NCI-H82 (cell line): ENCODE measurements at regions not wholly inside any gene's neighbourhood (a gene's known extent, or its start where the extent isn't known, plus 50 kb on each side); places are given as distances from the start of the nearest gene placed in this dataset.

Experiments used
- DNase-seq: peaks from one replicate; lab custom pipeline; 2025; lab: John Stamatoyannopoulos, UW

DNA sequence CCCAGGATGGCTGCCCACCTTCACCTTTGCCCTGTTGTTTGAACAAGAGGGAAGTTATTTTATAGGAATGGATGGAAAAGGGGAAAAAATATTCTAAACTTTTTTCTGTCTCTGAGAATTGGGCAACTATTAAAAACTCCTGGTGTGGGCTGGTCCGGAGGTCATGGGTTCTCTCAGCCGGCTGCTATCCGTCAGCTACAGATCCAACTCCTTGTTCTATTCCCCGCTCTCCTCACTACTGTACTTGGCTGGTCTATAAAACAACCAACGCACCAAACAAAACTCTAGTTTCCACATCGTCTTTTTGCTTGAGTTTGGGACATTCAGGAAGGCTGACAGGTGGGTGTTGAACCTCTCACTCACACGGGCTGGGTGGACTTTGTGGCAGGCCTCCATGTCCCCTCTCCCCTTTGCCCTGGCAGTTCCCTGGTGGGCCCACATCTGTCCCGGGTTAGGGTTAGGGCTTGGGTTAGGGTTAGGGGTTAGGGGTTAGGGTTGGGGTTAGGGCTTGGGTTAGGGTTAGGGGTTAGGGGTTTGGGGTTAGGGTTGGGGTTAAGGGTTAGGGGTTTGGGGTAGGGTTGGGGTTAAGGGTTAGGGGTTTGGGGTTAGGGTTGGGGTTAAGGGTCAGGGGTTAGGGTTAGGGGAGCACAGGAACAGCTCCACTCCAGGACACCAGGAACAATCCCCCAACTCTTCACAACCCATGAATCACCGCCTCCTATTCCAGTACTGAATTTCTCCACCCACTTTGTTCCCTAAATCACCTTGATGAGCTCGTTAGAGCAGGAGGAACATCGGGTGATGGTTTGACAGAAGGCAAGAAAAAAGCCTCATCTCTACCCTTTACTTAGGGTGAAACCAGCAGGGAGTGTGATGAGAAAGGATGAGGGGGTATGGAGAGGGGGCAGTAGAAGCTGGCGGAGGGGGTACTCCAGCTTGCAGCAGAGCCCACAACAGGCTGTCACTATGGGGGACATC lies 302.1 kb upstream of the IRX4 start:
- no peak for DNase-seq

DNA sequence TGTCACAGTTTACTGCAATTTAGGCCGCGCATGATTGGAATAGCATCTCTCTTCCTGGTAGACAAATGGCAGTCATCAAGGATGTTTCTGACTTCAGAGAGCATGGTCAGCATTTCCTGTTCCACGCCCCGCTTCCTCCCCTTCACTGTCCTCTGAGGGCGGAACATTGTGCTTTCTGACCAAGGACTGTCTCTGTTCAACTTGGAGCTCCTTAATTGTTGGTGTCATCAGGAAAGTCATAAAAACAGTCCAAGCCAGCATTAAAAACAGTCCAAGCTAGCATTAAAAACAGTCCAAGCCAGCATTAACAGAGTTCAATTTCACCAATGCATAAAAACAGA lies 301.3 kb upstream of the IRX4 start:
- DNase-seq = no peak

DNA sequence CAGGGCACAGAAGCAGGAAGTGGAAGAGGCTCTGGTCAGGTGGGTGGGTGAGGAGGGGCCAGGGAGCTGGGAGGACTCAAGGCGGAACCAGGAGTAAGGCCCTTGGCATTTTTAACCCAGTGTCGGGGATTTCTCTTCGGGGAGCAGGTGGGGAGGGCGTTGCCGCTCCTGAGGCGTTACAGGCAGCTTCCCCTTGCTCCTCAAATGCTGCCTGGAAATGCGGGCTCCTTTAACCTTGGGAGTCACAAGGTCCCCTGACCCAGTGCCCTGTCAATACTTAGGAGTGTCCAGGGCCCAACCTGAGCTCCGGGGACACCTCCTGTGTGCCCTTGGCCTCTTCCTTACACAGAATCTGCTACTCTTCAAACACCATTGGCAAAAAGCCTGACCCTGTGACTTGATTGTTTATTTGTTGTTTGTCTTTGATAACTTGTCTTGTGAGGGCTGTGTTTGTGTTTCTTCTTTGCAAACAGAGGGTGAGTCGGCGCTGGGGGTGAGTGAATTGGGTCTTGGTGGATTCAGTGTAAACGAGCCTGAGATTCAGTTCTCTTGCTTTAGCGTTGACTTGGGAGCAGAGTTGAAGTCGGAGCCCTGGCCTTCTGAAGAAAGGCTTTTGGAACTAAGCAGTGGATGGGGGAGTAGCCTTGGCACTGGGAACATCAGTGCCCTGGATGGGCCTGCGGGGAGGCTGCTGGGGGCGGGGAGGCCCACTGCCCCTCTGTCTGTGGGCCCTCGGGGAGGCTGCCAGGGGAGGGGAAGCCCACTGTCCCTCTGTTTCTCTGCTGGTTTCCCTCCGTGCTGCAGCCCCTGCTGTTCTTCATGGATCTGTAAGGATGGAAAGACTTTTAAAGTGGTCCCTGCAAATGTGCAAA lies 300.7 kb upstream of the IRX4 start:
- no peak for DNase-seq

DNA sequence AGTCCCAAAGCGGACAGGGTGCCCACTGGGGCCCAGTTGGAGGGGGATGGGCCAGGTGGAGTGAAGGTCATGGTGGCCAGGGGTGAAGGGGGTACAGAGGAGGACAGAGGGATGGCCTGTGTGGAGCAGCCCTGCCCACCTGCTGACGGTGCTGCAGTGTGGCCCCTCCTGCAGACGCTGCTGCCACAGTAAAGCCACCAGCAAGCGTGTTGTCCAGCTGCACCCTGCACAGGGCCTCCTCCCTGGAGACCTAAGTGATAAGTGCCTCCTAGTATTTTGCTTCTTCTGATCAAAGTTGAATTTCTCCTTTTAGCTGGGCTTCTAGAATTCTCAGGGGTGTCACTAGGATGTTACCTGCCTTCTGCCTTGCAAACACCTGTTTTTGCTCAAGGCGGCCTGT lies 299.3 kb upstream of the IRX4 start:
- DNase-seq = no peak

DNA sequence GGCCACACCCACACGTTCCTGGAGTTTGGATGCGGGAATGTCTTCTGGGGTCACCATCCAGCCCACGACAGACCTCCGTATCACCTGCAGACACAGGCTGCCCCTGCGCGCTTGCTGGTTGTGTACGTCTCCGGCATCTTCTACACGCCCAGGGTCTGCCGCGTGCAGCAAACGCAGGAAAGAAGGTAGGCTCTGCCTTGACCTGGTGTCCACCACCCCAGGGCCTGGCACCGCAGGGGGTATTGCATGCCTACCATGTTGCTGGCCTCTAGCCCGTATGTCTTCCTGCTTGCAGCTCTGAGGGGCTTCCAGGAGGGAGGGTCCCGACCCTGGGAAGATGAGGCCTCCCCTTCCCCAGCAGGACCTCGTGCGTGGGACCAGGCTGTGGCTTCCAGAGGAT lies 298.8 kb upstream of the IRX4 start:
- DNase-seq = no peak

DNA sequence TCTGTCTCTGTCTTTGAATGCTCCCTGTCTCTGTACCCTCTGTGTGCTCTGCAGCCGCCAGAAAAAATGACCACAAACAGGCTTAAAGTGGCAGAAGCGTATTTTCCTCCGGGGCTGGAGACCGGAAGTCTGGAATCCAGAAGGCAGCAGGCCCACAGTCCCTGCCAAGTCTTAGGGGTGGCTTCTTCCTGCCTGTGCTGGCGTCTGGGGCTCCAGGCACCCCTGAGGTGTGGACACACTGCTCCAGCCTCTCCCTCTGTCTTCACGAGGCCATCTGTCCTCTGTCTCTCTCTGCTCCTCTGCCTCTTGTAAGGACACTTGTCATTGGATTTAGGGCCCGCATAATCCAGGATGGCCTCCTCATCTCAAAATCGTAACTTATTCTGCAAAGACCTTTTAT lies 298.4 kb upstream of the IRX4 start:
- DNase-seq = no peak

DNA sequence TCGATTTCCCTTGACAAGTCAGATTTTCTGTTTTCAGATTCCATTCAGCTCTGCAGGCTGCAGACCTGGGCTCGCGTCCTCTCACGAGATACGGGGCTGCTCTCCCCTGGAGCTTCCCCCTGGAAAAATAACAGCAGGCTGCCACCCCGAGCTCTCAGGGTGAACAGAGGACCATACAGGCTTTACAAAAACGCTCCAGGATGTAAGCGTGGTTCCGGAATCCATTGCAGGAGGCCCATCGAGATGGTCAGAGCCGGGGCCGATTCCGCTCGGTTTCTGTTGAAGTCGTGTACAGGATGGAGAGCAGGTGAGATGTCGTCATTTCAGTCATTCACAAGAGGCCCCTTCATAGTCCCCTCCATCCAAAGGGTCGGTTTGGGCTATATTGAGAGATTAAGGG lies 297.7 kb upstream of the IRX4 start:
- no peak for DNase-seq

DNA sequence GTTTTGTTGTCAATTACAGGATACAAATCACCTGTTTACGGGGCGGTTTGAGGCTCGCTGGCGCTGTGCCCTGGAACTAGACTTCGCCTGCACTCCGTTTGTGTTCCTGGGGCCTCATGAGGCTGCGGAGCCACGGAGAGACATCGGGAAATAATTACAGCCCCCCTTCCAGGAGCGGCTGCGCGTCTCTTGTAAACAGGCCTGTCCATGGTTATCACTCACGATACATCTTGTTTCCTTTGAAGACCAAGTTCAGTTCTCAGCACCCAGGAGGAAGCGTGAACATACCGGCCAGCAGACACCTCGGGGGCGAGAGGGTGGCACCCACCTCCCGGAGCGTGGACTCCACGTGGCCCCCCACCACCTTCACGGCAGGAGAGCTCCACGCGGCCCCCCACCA lies 297.1 kb upstream of the IRX4 start:
- no peak for DNase-seq

DNA sequence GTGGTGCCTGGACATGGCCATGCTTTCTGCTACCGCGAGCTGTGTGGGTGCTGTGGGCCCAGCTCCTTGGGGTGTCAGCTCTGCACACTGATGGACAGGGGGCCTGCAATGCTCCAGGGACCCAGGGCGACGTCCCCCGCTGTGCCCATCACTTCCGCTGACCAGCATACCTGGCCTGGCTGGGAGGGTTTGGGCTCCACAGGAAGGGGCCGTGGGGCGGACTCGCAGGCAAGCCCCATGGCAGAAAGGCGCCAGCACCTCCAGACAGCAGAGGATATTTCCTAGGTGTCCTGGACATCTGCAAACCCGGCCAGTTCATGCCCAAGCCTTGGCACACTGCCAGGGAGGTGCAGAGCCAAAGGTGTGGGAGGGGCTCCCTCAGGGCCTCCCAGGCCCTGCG lies 295.8 kb upstream of the IRX4 start:
- DNase-seq = no peak

DNA sequence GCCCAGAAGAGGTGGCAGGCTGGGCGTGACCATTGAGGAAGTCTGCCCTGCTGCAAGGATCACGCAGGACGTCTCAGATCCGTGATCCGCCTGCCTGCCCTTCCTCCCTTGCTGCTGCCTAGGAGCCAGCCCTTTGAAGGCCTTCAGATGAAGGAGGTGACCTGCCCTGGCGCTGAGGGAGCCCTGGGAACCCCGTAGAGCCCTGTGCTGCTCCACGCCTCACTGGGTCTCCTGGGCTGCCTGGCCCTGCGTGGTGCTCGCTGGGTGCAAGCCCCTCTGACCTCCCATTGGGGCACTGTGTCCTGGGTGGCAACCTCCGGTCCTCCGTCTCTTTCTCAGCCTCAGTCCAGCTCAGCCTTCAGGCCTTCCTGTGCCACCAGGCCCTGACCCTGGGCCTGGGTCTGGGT lies 295.3 kb upstream of the IRX4 start:
- no peak for DNase-seq

DNA sequence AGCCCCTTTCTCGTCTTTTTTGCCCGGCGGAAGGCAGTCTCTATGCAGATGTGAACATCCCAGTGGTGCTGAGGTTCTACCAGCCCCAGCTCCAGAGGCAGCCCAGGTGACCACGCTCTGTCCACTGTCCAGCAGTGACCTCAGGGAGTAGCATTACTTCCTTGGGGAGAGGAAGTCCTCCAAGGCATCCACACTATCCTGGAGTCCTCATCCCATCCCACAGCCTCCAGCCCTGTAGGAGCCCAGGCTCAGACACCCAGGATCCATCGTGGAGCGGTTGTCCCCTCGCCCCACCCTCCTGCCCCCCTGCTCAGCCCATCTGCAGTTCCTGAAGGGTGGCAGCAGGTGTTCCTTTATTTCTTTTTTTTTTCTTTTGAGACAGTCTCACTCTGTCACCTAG lies 294.5 kb upstream of the IRX4 start:
- no peak for DNase-seq

DNA sequence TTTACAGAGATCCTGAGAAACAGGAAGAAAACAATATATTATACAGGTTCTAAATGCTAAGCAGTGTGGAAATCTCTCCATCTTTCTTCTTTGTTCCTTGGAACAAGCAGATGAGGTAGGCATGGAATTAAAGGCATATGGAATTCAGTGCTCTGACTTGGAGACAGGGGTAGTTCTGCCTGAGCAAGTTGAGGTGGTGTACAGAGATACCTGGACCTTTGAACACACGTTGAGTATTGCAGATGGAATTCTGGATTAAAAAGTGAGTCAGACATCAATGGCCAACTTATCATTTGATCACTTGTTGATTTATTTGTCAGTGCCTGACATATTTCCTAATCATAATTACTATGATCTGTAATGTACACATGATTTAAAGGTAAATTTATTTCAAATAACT lies 293.9 kb upstream of the IRX4 start:
- no peak for DNase-seq

DNA sequence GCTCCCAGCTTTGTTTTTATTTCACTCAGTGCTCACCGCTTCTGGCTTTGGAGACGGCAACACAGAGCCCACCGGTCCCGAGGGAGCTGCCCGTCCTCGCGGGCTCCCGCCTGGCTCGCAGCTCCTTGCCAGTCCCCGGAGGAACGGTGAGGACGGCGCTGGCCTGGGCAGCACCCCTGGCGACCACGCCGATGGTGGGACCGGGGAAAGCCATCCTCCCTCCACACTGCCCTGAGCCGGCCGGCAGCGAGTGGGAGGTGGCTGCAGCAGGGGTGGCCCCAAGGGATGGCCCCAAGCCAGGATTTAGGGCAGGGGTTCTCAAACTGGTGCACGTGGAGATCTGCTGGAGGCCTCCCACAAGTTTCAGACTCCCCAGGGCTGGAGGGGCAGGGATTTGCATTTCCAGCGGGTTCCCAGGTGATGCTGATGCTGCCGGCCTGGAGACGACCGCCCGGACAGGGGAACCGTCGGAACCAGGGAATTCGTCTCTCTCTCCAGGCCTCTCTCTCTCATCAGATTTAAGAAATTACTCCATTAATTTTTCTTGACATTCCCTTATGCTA lies 293.2 kb upstream of the IRX4 start:
- DNase-seq = no peak

DNA sequence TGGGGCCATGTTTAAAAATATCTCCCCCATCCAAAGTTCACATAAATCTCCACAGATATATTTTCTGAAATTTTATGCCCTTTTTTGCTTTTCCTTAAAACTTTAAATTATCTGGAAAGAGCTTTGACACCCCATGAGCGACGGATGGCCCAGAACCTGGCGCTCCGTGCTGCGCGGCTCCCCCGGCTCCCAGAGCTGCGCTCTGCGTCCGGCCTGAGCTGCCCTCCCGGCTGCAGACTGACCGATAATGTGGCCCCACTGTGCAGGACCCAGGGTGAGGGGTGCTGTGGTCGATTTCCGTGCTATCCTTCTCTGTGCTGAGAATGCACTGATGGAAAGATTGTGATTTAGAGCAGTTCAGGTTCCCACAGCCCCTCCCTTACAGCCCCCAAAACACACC lies 292.3 kb upstream of the IRX4 start:
- no peak for DNase-seq

DNA sequence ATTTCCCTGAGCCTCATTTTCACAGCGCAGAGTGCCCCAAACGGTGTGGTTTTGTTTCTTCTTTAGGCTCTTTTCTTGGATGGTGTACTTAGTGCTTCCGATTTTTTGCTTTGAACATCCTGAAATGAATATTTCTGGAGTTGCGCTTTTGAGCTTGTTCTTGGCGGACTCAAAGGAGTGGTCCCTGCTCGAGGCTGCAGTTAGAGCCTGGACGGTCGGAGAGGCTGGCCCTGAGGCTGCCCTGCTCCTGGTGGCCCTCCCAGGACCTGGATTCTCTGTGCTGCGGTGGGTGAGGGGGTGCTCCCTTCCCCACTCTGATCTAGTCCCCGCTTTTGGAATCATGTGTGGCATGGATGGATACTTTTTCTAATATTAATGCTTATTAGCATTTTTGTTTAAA lies 291.8 kb upstream of the IRX4 start:
- no peak for DNase-seq

DNA sequence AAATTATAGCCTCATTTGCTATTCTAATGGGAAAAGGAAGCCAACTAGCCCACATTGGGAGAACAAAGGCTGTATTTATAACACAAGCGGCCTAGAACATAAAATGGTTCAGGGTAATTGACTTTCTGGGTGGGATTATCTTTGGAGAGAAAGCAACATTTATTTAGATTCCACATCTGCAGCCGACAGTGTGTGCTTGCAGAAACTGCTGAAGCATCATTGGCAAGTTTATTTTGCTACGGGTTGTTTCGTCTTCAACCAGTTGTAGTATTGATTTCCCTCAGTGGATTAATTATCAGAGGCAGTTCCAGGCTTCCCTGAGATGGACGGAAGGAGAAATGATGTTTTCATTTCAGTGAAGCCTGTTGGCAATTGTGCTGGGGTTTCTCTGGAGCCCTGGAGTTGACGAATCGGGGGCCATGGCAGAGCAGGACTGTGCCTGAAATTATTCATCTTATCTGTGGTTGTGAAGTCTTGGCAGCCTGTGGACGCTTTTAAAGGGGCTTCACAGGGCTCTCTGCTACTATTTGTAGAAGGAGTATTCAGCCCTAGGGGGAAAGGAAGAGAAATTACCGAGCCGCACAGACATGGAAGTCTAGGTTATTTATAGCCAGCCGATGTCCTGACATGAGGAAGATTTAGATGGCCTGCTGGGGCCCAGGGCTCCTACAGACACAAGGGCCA lies 290.6 kb upstream of the IRX4 start:
- no peak for DNase-seq

DNA sequence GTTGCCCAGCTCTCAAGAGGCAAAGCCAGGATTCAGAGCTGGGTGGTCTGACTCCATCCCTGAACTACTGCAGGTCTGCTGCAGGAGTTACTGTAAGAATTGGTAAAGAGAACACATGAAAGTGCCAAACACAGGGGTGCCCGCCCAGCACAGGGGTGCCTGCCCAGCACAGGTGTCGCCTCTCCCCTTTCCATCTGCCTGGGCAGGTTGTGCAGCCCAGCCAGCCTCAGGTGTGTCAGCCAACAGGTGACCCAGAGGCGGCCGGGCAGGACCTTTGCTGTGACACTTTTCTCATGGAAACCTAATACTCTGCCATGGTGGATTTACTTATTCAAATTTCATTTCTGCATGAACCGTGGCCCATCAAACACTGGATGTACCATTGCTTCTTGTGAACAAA lies 289.7 kb upstream of the IRX4 start:
- DNase-seq = no peak

DNA sequence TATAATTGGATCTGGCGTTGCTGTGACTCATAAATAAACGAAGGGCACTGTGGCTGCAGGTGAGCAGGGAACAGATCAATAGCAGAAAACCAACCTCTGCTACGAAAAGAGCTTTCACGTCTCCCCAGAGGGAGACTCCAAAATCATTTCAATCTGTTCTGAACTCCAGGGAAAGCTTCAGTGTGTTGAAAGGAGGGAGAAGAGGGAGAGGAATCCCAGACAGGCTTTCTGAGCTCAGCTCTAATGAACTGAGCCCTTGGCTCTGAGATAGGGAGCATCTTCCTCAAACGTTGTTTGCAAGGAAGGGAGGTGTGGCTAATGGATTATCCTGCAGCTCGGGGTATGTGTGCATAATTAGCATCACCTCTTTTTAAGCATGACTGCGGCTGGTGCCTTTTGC lies 288.0 kb upstream of the IRX4 start:
- DNase-seq = no peak

DNA sequence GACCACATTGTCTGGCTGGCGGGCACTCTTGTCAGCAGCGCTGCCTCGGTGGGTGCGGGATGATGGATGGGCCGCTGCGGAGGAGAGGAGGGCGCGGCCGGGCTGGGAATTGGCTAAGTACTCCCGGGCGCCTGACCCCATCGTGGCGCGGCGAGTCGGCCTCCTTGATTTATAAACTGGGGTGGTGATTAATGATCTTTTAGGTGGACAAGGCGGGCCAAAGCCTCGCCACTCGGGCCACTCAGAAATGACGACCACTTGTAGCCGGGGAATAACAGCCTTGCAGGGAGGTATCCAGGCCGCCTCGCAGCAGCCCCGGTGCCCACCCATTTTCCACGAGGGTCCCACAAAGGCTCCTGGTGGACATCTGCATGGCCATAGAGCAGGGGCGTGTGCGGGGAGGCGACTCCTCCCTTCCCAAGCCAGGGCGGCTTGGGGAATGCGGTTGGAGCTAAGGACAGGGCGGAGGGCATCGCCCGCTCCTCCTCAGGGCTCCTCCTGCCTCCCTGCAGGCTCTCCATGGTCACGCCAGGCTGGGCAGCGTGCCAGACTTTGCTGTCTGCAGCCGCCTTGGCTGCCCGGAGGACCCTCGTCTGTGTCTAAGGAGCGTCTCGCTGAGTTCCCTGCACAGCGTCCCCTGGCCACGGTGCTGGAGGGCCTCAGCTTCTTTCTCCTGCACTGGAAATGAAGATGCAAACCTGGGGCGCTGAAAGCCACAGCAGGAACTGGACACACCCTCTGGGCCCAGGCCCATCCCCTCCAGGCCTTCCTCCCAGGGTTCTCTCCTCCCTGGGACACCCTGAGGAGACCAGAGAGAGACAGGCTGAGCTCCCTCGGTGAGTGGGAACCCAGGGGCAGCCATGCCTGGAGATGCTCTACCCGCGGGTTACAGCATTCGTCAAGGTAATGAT lies 287.4 kb upstream of the IRX4 start:
- DNase-seq = no peak

DNA sequence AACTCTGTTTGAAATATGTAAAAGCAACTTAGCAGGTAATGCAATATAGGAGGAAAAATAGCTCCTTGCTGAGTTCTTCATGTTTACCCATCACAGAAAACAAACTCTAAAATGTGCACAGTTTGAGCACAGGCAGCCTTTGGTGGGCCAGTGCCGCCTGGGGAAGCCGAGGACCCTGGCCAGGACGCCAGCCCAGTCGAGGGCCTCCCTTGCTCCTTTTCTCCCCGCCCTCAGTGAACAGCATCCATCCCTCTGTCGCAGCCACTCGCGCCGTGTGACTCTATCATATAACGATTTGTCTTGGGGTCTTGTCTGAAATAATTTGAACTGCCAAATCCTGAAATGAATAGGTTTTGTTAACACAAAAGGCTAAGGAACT lies 286.7 kb upstream of the IRX4 start:
- DNase-seq = no peak
